Osteocyte (in vitro differentiated cells): ENCODE measurements at regions not wholly inside any gene's neighbourhood (a gene's known extent, or its start where the extent isn't known, plus 50 kb on each side); places are given as distances from the start of the nearest gene placed in this dataset.

Experiments
- DNase-seq: peaks from one replicate; pipeline ENCODE4 v3.0.0; 2021; ENCODE audit warnings: mixed read lengths; ENCODE audit not compliant: unreplicated experiment; ENCODE audit errors: extremely low spot score
- H3K27ac Mint-ChIP-seq: one replicate; pipeline ENCODE4 v1.8.0; 2021; ENCODE audit warnings: mild to moderate bottlenecking, mixed read lengths; ENCODE audit not compliant: unreplicated experiment
- H3K27me3 Mint-ChIP-seq: one replicate; pipeline ENCODE4 v1.8.0; 2021; ENCODE audit warnings: mixed read lengths; ENCODE audit not compliant: unreplicated experiment
- H3K36me3 Mint-ChIP-seq: one replicate; pipeline ENCODE4 v1.8.0; 2021; ENCODE audit warnings: mixed read lengths; ENCODE audit not compliant: unreplicated experiment
- H3K4me1 Mint-ChIP-seq: one replicate; pipeline ENCODE4 v1.8.0; 2021; ENCODE audit warnings: mixed read lengths; ENCODE audit not compliant: unreplicated experiment
- H3K4me3 Mint-ChIP-seq: one replicate; pipeline ENCODE4 v1.8.0; 2021; ENCODE audit warnings: mild to moderate bottlenecking, moderate library complexity, mixed read lengths; ENCODE audit not compliant: unreplicated experiment
- H3K9me3 Mint-ChIP-seq: one replicate; pipeline ENCODE4 v1.8.0; 2021; ENCODE audit warnings: mixed read lengths; ENCODE audit not compliant: unreplicated experiment
- TF ChIP-seq, protein P1 (sequence below): fragments of 200-600 bp; sonication (generic); IDR thresholded peaks from 2 replicates; pipeline ENCODE4 v1.5.0; 2021; ENCODE audit warnings: antibody characterized with exemption, mild to moderate bottlenecking, moderate library complexity

DNA sequence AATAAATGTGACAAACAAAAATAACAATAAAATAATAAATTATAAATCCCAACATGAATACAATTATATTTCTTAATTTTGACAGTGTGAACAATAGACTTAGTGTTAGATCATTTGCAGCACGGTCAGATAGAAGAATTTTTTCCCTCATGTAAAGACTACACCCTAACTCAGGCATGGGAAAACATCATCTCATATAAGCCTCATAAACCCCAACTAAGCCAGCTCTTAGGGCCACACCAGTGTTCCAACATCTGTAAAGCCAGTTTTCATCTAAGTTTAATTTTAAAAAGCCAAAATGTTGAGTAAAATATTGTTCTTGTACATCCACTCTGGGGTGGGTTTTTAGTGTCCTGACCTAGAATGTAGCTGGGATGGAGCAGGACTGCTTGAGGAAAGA is 167.4 kb downstream of the QRSL1 start:
- Mint-ChIP-seq H3K27ac (no peak overlapping the region), H3K9me3 (no peaks in the 10 kb centered on the region), H3K4me3 (no peak overlapping the region), H3K4me1 (peaks cover 8% of the 10 kb centered on the region), H3K27me3 (peaks cover 40% of the 10 kb centered on the region), H3K36me3 (no peaks in the 10 kb centered on the region)
- TF ChIP-seq, protein P1, sequence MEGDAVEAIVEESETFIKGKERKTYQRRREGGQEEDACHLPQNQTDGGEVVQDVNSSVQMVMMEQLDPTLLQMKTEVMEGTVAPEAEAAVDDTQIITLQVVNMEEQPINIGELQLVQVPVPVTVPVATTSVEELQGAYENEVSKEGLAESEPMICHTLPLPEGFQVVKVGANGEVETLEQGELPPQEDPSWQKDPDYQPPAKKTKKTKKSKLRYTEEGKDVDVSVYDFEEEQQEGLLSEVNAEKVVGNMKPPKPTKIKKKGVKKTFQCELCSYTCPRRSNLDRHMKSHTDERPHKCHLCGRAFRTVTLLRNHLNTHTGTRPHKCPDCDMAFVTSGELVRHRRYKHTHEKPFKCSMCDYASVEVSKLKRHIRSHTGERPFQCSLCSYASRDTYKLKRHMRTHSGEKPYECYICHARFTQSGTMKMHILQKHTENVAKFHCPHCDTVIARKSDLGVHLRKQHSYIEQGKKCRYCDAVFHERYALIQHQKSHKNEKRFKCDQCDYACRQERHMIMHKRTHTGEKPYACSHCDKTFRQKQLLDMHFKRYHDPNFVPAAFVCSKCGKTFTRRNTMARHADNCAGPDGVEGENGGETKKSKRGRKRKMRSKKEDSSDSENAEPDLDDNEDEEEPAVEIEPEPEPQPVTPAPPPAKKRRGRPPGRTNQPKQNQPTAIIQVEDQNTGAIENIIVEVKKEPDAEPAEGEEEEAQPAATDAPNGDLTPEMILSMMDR, result no peak
- no peak for DNase-seq

DNA sequence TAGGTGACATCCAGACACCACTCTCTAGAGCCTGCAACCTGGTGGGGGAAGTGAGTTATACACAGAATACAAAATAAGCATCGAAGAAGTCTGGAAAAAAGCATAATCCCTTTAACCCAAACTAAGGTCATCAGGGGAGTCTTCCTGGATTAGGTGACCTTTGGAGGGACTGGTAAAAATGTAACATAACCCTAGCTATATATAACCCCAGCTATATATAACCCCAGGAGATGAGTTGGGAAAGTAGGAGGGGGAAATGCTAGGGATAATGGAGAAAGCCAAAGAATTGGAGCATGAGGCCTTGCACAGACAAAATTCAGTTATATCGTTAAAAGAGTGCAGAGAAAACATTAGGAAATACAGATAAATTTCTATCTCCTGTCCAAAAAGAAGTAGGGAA is 164.8 kb downstream of the QRSL1 start:
- peaks cover 6% of the 10 kb centered on the region for H3K4me1 Mint-ChIP-seq
- DNase-seq, result no peak
- H3K27me3 Mint-ChIP-seq, result peaks cover 47% of the 10 kb centered on the region
- no peak overlapping the region for H3K4me3 Mint-ChIP-seq
- H3K9me3 Mint-ChIP-seq, result no peaks in the 10 kb centered on the region
- H3K36me3 Mint-ChIP-seq, result no peaks in the 10 kb centered on the region
- TF ChIP-seq, protein P1, result no peak
- no peak overlapping the region for H3K27ac Mint-ChIP-seq

DNA sequence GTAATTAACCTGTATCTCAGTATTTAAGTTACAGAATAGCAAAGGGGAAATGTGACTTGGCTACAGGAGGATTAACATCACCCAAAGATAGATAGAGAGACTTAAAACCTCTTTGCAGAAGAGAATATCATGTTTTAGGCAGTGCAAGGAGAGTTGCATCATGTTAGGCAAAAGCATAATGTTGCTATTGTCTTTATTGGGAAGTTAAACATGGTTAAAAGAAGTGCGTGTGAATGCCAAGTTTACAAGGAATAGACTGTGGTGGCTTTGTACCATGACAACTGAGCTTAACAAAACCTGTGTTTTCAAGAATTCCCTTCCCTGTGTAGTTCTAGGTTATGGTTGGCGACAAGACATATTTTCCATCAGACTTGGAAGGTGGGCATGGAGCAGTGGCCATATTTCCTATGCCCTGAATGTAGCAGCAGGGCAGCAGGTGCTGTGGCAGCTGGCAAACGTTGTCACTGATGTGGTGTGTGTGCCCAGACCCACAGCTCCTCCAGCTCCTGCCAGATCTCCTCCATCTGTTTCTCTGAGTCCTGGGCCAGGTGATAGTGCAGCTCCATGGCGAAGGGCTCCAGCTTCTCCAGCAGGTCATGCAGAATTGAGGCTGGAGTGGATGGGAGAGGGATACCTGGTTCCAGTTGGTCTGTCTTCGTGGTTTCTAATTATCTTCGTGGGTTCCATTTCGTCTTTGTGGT is 163.3 kb downstream of the QRSL1 start:
- no peak for DNase-seq
- TF ChIP-seq, protein P1, result no peak
- H3K27me3 Mint-ChIP-seq, result peaks cover 45% of the 10 kb centered on the region
- H3K4me1 Mint-ChIP-seq, result no peaks in the 10 kb centered on the region
- H3K4me3 Mint-ChIP-seq, result no peak overlapping the region
- H3K36me3 Mint-ChIP-seq, result no peaks in the 10 kb centered on the region
- H3K9me3 Mint-ChIP-seq, result no peaks in the 10 kb centered on the region
- H3K27ac Mint-ChIP-seq, result no peak overlapping the region

DNA sequence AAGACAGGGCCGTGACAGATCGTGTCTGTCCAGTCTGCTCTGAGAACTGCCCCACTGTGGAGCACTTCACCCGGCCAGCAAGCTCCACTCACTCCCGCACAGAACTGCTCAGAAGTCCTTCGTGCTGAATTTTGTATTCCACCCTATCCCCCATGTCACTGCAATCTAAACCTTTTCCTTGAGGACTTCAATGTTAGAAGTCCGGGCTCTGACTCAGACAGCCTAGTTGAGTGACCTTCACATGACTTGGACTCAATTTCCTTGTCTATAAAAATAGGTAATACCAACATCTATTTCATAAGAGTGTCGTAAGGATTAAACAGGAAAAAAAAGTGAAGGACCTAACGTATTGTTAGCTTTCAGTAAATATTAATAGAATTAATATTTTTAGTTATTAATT is 161.6 kb downstream of the QRSL1 start:
- H3K27ac Mint-ChIP-seq, result no peak overlapping the region

GRCh38 chr6:106790149-106790770 is 160.9 kb downstream of the QRSL1 start:
- no peak overlapping the region for H3K4me3 Mint-ChIP-seq
- DNase-seq, result no peak
- TF ChIP-seq, protein P1, result no peak
- H3K4me1 Mint-ChIP-seq, result no peaks in the 10 kb centered on the region
- no peaks in the 10 kb centered on the region for H3K9me3 Mint-ChIP-seq
- peaks cover 50% of the 10 kb centered on the region for H3K27me3 Mint-ChIP-seq
- no peak overlapping the region for H3K27ac Mint-ChIP-seq
- no peaks in the 10 kb centered on the region for H3K36me3 Mint-ChIP-seq

More for the DNA sequence above, 161.6 kb downstream of the QRSL1 start:
- no peaks in the 10 kb centered on the region for H3K9me3 Mint-ChIP-seq
- peaks cover 52% of the 10 kb centered on the region for H3K27me3 Mint-ChIP-seq
- no peak for DNase-seq
- H3K36me3 Mint-ChIP-seq, result no peaks in the 10 kb centered on the region
- H3K4me3 Mint-ChIP-seq, result no peak overlapping the region
- no peaks in the 10 kb centered on the region for H3K4me1 Mint-ChIP-seq
- TF ChIP-seq, protein P1, result no peak
